H1 (cell line): ENCODE measurements at regions not wholly inside any gene's neighbourhood (a gene's known extent, or its start where the extent isn't known, plus 50 kb on each side); places are given as distances from the start of the nearest gene placed in this dataset.

Source experiments
- CTCF ChIA-PET: fragments of 300-600 bp; sonication (Branson Sonifier 250); formaldehyde crosslinking; loops from one replicate; lab custom pipeline; 2021; ENCODE audit not compliant: partially characterized antibody; lab: Charles Lee
- POLR2A ChIA-PET: fragments of 300-600 bp; sonication (Branson Sonifier 250); formaldehyde crosslinking; loops from one replicate; lab custom pipeline; 2021; ENCODE audit warnings: inconsistent platforms; ENCODE audit not compliant: partially characterized antibody; lab: Charles Lee
- DNase-seq, 2 experiments: peaks; one replicate each; pipeline versions ENCODE4 v3.0.0 to v3.0.0-alpha.2; 2010 to 2022; ENCODE audit warnings: low spot score in 2 of 2, low read depth in 1 of 2, mixed read lengths in 1 of 2
- FAIRE-seq: peaks from 2 replicates; lab custom pipeline; 2011; peaks lifted over from hg19 to GRCh38; lab: Jason Lieb, UNC
- H2AFZ ChIP-seq: 2 replicates; pipeline ENCODE4 v1.8.1; 2012; ENCODE audit warnings: low read length, inconsistent platforms
- H2AK5ac ChIP-seq: 2 replicates; pipeline ENCODE4 v1.6.1; 2013; ENCODE audit warnings: low read depth, low read length
- H2BK120ac ChIP-seq: replicated peaks from 2 replicates; pipeline ENCODE3; 2013; ENCODE audit warnings: low read depth, low read length, inconsistent platforms
- H2BK12ac ChIP-seq: 2 replicates; pipeline ENCODE4 v1.6.1; 2013; ENCODE audit warnings: low read depth, low read length
- H2BK15ac ChIP-seq: 2 replicates; pipeline ENCODE4 v1.6.1; 2013; ENCODE audit warnings: low read length
- H2BK20ac ChIP-seq: 2 replicates; pipeline ENCODE4 v1.6.1; 2013; ENCODE audit warnings: low read length
- H2BK5ac ChIP-seq: 2 replicates; pipeline ENCODE4 v1.6.1; 2013; ENCODE audit warnings: low read depth, low read length
- H3K14ac ChIP-seq: 2 replicates; pipeline ENCODE4 v1.6.1; 2013; ENCODE audit warnings: inconsistent platforms; ENCODE audit not compliant: insufficient read length
- H3K18ac ChIP-seq: 2 replicates; pipeline ENCODE4 v1.6.1; 2013; ENCODE audit warnings: low read length; ENCODE audit errors: extremely low read depth
- H3K23ac ChIP-seq: 2 replicates; pipeline ENCODE4 v1.6.1; 2013; ENCODE audit warnings: inconsistent platforms; ENCODE audit not compliant: insufficient read length
- H3K23me2 ChIP-seq: 2 replicates; pipeline ENCODE4 v1.6.1; 2013; ENCODE audit warnings: low read depth, low read length
- H3K27ac ChIP-seq: 2 replicates; pipeline ENCODE4 v1.6.1; 2011; ENCODE audit warnings: low read depth, low read length, inconsistent platforms
- H3K27me3 ChIP-seq, 4 experiments: replicated peaks in 1 of 4; 1 replicate in 1 of 4; 2 replicates in 3 of 4; pipeline versions ENCODE4 v1.6.1 to v1.8.1; 2011 to 2013; ENCODE audit warnings: low read length in 3 of 4, mild to moderate bottlenecking in 3 of 4, inconsistent platforms in 2 of 4, mixed read lengths in 2 of 4, moderate library complexity in 1 of 4; ENCODE audit not compliant: control insufficient read depth in 3 of 4, insufficient read depth in 3 of 4; ENCODE audit errors: extremely low read depth in 1 of 4
- H3K36me3 ChIP-seq, 4 experiments: 2 replicates each; pipeline versions ENCODE4 v1.6.1 to v1.8.1; 2011 to 2013; ENCODE audit warnings: mild to moderate bottlenecking in 4 of 4, low read length in 3 of 4, moderate library complexity in 2 of 4, control low read depth in 1 of 4, inconsistent platforms in 1 of 4; ENCODE audit not compliant: insufficient read depth in 4 of 4, control insufficient read depth in 2 of 4
- H3K4ac ChIP-seq: replicated peaks from 2 replicates; pipeline ENCODE3; 2013; ENCODE audit warnings: low read length, low read depth, mixed read lengths, inconsistent platforms; ENCODE audit not compliant: insufficient read length
- H3K4me1 ChIP-seq, 4 experiments: replicated peaks in 1 of 4; 1 replicate in 1 of 4; 2 replicates in 3 of 4; pipeline versions ENCODE4 v1.6.1 to v1.8.1; 2011 to 2013; ENCODE audit warnings: low read length in 3 of 4, inconsistent platforms in 2 of 4, mixed read lengths in 1 of 4; ENCODE audit not compliant: insufficient read depth in 4 of 4, control insufficient read depth in 3 of 4
- H3K4me2 ChIP-seq, 2 experiments: 2 replicates each; pipeline versions ENCODE4 v1.6.1 to v1.8.1; 2011 to 2013; ENCODE audit warnings: low read depth in 2 of 2, low read length in 2 of 2, control low read depth in 1 of 2, inconsistent platforms in 1 of 2, mild to moderate bottlenecking in 1 of 2; ENCODE audit not compliant: insufficient read depth in 1 of 2
- H3K4me3 ChIP-seq, 4 experiments: fragments of 200-600, 300-600 bp in 1 of 4; sonication (generic), shearing (Covaris generic), sonication (Bioruptor Twin) in 1 of 4; 2 replicates each; pipeline versions ENCODE4 v1.5.1 to v1.8.1; 2011 to 2016; ENCODE audit warnings: low read length in 4 of 4, low read depth in 3 of 4, control low read depth in 2 of 4, inconsistent platforms in 2 of 4, mild to moderate bottlenecking in 2 of 4, mixed read lengths in 1 of 4, moderate library complexity in 1 of 4; ENCODE audit not compliant: insufficient read depth in 2 of 4; ENCODE audit errors: extremely low read depth in 1 of 4
- H3K56ac ChIP-seq: replicated peaks from 2 replicates; pipeline ENCODE3; 2013; ENCODE audit warnings: low read depth, mild to moderate bottlenecking, mixed read lengths, low read length, inconsistent platforms; ENCODE audit not compliant: insufficient read length
- H3K79me1 ChIP-seq: 2 replicates; pipeline ENCODE4 v1.6.1; 2013; ENCODE audit warnings: low read depth, low read length, control low read depth
- H3K79me2 ChIP-seq, 2 experiments: 2 replicates each; pipeline versions ENCODE4 v1.6.1 to v1.8.1; 2012 to 2013; ENCODE audit warnings: low read length in 2 of 2, mild to moderate bottlenecking in 2 of 2, inconsistent platforms in 1 of 2; ENCODE audit not compliant: insufficient read depth in 2 of 2, control insufficient read depth in 1 of 2
- H3K9ac ChIP-seq, 4 experiments: replicated peaks in 1 of 4; 1 replicate in 1 of 4; 2 replicates in 3 of 4; pipeline versions ENCODE4 v1.6.1 to v1.8.1; 2011 to 2013; ENCODE audit warnings: low read depth in 3 of 4, low read length in 3 of 4, control low read depth in 2 of 4, mild to moderate bottlenecking in 2 of 4, moderate library complexity in 2 of 4, inconsistent platforms in 1 of 4; ENCODE audit errors: extremely low read depth in 1 of 4
- H3K9me3 ChIP-seq, 2 experiments: 2 replicates each; pipeline versions ENCODE4 v1.6.1 to v1.8.1; 2012 to 2013; ENCODE audit warnings: mild to moderate bottlenecking in 2 of 2, moderate library complexity in 2 of 2, control low read depth in 1 of 2, inconsistent platforms in 1 of 2, low read depth in 1 of 2, low read length in 1 of 2, mixed read lengths in 1 of 2; ENCODE audit not compliant: insufficient read depth in 2 of 2
- H4K20me1 ChIP-seq, 2 experiments: replicated peaks in 1 of 2; 2 replicates each; pipeline versions ENCODE3 to v1.8.1; 2011 to 2013; ENCODE audit warnings: inconsistent platforms in 2 of 2, low read length in 2 of 2, mild to moderate bottlenecking in 1 of 2; ENCODE audit not compliant: insufficient read depth in 2 of 2, control insufficient read depth in 1 of 2
- H4K5ac ChIP-seq: 2 replicates; pipeline ENCODE4 v1.6.1; 2013; ENCODE audit warnings: low read length, low read depth, mixed read lengths, inconsistent platforms; ENCODE audit not compliant: insufficient read length
- H4K8ac ChIP-seq: 2 replicates; pipeline ENCODE4 v1.8.0; 2013; ENCODE audit warnings: mild to moderate bottlenecking, moderate library complexity, low read length, inconsistent platforms; ENCODE audit not compliant: insufficient read depth; ENCODE audit errors: extremely low read depth
- H4K91ac ChIP-seq: replicated peaks from 2 replicates; pipeline ENCODE3; 2013; ENCODE audit warnings: low read length, mixed read lengths, inconsistent platforms; ENCODE audit not compliant: insufficient read length
- GABPA ChIP-seq: IDR thresholded peaks from 2 replicates; pipeline ENCODE4 v1.6.1; 2011; ENCODE audit warnings: mild to moderate bottlenecking, low read length, moderate library complexity, borderline replicate concordance; ENCODE audit not compliant: insufficient read depth
- POLR2AphosphoS5 ChIP-seq: IDR thresholded peaks from 2 replicates; pipeline ENCODE4 v1.6.1; 2011; ENCODE audit warnings: low read depth, low read length
- SIN3A ChIP-seq, 2 experiments: IDR thresholded peaks in 1 of 2; conservative IDR thresholded peaks in 1 of 2; 2 replicates each; pipeline ENCODE4 v1.6.1; 2011 to 2012; ENCODE audit warnings: low read length in 2 of 2, improper control_type of control experiment in 1 of 2, low read depth in 1 of 2, mild to moderate bottlenecking in 1 of 2
- TEAD4 ChIP-seq: IDR thresholded peaks from 2 replicates; pipeline ENCODE4 v1.6.1; 2012; ENCODE audit warnings: low read depth, low read length, inconsistent platforms, mixed read lengths
- WGBS, 2 experiments: shearing (Covaris generic) in 1 of 2; methylation state at CpG; one replicate each; pipeline versions ENCODE4 v1.1.6 to v1.1.7; 2013 to 2015; ENCODE audit warnings: low lambda C conversion rate in 2 of 2, mixed read lengths in 2 of 2, inconsistent platforms in 1 of 2, low coverage in 1 of 2, missing lambda C conversion rate in 1 of 2; ENCODE audit not compliant: insufficient replicate concordance in 2 of 2, insufficient coverage in 1 of 2, insufficient read length in 1 of 2; ENCODE audit errors: extremely low coverage in 1 of 2, missing lambda C conversion rate in 1 of 2; 5-methylcytosine and 5-hydroxymethylcytosine counted together

GRCh38 chr7:39824456-39825200, 125.4 kb upstream of the CDK13 start:
- FAIRE-seq, result no peak
- Histone ChIP-seq H4K8ac (no peak overlapping the region), H3K4me2 (no peak overlapping the region), H3K79me2 (no peaks in the 10 kb centered on the region), H2BK12ac (no peak overlapping the region), H3K27me3 (no peaks in the 10 kb centered on the region), H3K9ac (no peak overlapping the region), H4K20me1 (no peaks in the 10 kb centered on the region), H3K23me2 (no peaks in the 10 kb centered on the region), H3K9me3 (no peaks in the 10 kb centered on the region), H3K36me3 (no peaks in the 10 kb centered on the region), H3K27ac (no peak overlapping the region), H3K79me1 (no peaks in the 10 kb centered on the region), H3K14ac (no peak overlapping the region), H2BK5ac (no peak overlapping the region), H3K4me3 (no peak overlapping the region), H4K5ac (no peak overlapping the region), H2BK20ac (no peak overlapping the region), H3K56ac (no peak overlapping the region), H2BK120ac (no peak overlapping the region), H3K4ac (no peak overlapping the region), H2AK5ac (no peak overlapping the region), H4K91ac (no peak overlapping the region), H2AFZ (no peak overlapping the region), H2BK15ac (no peak overlapping the region), H3K18ac (no peak overlapping the region), H3K23ac (no peak overlapping the region), H3K4me1 (no peaks in the 10 kb centered on the region)
- POLR2A ChIA-PET, result no interaction called here
- CTCF ChIA-PET, result interaction anchor here (0.8 kb wide), 1 partner anchor 13 kb away, joined by 4 read pairs; no protein-coding TSS in a partner anchor
- WGBS, 2 experiments, result 86% methylated on average over 2 of the region's 2 CpGs; no CpG with 5 or more reads in 1 of the 2 experiments
- no peak for DNase-seq
- no peak for TF ChIP-seq SIN3A (conservative IDR thresholded peaks at IDR 0.05 in 1 of 2, IDR thresholded peaks at IDR 0.05 in 1 of 2; ENCODE audit: low read depth in 1 of 2, low read length in 2 of 2)
- TF ChIP-seq GABPA, result no peak
- no peak for TF ChIP-seq POLR2AphosphoS5
- no peak for TF ChIP-seq TEAD4
